ENCODE measurements at regions not wholly inside any gene's neighbourhood (a gene's known extent, or its start where the extent isn't known, plus 50 kb on each side); places are given as distances from the start of the nearest gene placed in this dataset.

GRCh38 chr6:14450578-14450977 is 333.0 kb downstream of the CD83 start:
- no peak for TF ChIP-seq POLR2A (IDR thresholded peaks at IDR 0.05; ENCODE audit: low read length)
- no peak for DNase-seq

- DNase-seq: peak; percentile 8 to 54
- TF ChIP-seq POLR2A (IDR thresholded peaks at IDR 0.05; ENCODE audit: low read length) (no peak), GATA1 (IDR thresholded peaks at IDR 0.05; ENCODE audit: low read depth, low read length) (no peak)
These were observed 334.2 kb downstream of the CD83 start for GRCh38 chr6:14451594-14452374.

DNA sequence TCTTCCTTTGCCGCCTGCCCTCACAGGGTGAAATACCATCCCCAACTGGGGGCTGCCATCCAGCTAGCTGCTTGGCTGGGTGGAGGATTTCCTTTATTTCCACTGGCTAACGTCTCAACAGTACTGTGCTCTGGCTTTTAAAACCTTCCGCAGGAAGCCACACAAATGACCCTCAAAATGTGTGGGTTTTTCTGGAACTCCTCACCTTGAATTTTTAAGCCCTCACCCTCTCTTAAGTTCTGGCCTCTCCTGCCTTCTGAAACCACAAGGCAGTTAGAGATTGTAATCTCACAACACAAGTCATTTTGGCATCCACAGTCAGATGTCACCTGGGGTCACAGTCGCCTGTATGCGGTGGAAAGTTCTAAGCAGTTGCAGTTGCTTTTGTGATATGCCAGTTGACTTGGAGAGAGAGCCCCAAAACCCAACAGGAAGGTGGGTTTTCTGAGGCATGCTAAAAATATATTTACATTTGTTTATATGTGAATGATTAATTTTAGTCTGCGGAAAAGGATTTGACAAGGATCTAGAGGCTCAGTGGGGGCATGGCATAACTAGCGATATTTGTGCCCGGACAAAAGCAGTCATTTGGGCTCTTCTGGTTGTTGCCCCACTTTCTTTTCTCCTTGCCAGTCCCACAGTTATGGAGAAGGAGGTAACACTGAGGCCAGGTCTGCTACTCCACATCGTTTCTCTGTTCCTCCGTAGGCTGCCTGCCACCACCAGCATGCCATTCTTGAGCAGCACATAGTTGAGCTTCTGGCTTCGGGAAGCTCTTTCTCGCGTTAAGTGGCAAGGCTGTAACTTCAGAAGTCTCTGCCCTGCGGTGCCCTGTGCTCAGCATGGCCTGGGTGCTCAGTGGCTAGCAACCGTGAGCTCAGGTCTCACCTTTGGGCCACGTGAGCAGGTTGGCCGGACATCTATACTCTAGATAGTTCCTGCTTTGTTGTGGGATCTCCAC is 335.3 kb downstream of the CD83 start:
- peak; percentile 72 to 87 for DNase-seq
- no peak for TF ChIP-seq POLR2A (IDR thresholded peaks at IDR 0.05; ENCODE audit: low read length)
- TF ChIP-seq GATA1 (IDR thresholded peaks at IDR 0.05; ENCODE audit: low read depth, low read length): no peak

GRCh38 chr6:14453712-14454472 is 336.3 kb downstream of the CD83 start:
- peak in 1 of 2 experiments; percentile 28 for DNase-seq
- TF ChIP-seq GATA1 (IDR thresholded peaks at IDR 0.05; ENCODE audit: low read depth, low read length) (no peak), POLR2A (IDR thresholded peaks at IDR 0.05; ENCODE audit: low read length) (no peak)

DNA sequence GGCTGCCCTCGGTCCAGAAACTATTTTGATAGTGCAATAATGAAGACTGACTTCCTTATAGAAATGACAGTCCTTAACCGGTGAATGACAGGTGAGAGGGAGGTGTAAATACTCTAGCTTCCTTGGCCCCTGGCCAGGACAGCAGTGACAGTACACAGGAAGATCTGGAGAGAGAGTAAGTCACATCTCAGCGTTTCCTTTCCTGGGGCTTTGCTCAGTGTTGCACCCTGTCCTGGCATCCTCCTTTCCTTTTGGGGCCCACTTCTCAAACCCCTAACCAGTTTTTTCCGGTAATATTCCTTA is 336.9 kb downstream of the CD83 start:
- no peak for DNase-seq
- TF ChIP-seq POLR2A (IDR thresholded peaks at IDR 0.05; ENCODE audit: low read length) (no peak), GATA1 (IDR thresholded peaks at IDR 0.05; ENCODE audit: low read depth, low read length) (no peak)

DNA sequence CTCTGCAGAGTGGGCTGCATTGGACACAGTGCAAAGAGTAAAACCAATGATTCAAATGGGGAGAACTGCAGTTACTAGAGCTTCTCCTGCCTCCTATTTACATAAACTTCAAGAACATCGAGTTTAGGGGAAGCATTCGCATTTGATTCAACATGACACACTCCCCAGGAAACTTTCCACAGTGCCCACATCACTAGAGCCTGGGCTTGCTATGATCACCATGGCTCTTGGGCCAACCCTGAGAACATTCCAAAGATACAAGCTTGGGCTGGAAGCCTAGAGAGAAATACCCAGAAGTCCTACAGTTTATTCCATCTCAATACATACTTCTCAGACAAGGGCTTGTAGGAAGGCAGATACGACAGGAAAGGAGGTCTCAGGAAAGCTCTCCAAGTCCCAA is 337.9 kb downstream of the CD83 start:
- no peak for TF ChIP-seq POLR2A (IDR thresholded peaks at IDR 0.05; ENCODE audit: low read length)
- TF ChIP-seq GATA1 (IDR thresholded peaks at IDR 0.05; ENCODE audit: low read depth, low read length): no peak
- DNase-seq: no peak

GRCh38 chr6:14455876-14456648 is 338.5 kb downstream of the CD83 start:
- DNase-seq: no peak
- TF ChIP-seq GATA1 (IDR thresholded peaks at IDR 0.05; ENCODE audit: low read depth, low read length): no peak
- no peak for TF ChIP-seq POLR2A (IDR thresholded peaks at IDR 0.05; ENCODE audit: low read length)

GRCh38 chr6:14456941-14457340 is 339.4 kb downstream of the CD83 start:
- no peak for DNase-seq
- TF ChIP-seq POLR2A (IDR thresholded peaks at IDR 0.05; ENCODE audit: low read length): no peak
- no peak for TF ChIP-seq GATA1 (IDR thresholded peaks at IDR 0.05; ENCODE audit: low read depth, low read length)

DNA sequence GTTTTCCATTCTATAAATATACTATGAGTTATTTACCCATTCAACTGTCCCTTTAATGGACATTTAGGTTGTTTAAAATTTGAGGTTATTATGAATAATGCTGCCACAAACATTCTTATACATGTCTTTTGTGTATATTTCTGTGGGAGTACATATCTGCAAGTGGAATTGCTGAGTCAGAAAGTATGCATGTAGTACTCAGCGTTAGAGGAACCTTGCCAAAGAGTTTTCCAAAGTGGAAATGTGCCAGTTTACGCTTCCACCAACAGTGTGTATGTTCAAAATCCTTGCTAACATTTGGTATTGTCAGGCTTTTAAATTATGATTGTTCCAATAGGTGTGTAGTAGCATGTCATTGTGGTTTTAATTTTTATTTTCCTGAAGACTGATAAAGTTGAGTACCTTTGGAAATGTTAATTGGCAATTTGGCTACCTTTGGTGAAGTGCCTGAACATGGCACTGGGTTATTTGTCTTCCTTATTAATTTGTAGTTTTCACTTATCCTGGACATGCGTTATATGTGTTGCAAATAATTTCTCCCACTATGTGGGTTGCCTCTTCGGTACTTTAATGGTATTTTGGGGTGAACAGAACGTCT is 341.2 kb downstream of the CD83 start:
- TF ChIP-seq GATA1 (IDR thresholded peaks at IDR 0.05; ENCODE audit: low read depth, low read length) (no peak), POLR2A (IDR thresholded peaks at IDR 0.05; ENCODE audit: low read length) (no peak)
- no peak for DNase-seq

DNA sequence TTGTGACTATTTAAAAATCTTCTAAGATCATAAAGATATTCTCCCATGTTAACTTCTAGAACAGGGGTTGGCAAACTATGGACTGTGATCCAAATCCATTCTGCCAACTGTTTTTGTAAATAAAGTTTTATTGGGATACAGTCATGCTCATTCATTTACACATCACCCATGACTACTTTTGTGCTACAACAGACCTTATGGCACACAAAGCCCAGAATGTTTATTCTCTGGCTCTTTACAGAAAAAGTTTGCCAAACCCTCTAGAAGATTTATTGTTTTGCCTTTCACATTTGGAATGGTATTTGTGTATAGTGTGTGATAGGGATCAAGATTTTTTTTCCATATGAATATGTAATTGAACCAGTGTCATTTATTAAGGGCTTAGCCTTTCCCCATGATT is 341.7 kb downstream of the CD83 start:
- no peak for DNase-seq
- TF ChIP-seq POLR2A (IDR thresholded peaks at IDR 0.05; ENCODE audit: low read length) (no peak), GATA1 (IDR thresholded peaks at IDR 0.05; ENCODE audit: low read depth, low read length) (no peak)

DNA sequence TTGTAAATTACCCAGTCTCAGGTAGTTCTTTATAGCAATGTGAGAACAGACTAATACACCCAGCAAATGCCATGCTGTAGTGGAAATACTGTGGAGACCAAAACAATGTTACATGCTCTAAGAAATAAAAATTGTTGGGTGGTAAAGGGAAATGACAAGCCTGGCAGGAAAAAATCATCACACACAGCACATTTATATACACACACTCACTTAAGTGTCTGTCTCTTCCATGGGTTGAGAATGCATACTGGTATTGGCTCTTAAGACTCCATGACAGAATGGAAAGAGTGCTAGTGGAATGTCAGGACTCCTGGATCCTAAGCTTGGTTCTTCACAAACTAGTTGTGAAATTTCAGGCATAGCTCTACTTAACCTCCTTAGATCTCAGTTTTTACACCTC is 343.0 kb downstream of the CD83 start:
- no peak for TF ChIP-seq POLR2A (IDR thresholded peaks at IDR 0.05; ENCODE audit: low read length)
- no peak for TF ChIP-seq GATA1 (IDR thresholded peaks at IDR 0.05; ENCODE audit: low read depth, low read length)
- no peak for DNase-seq

GRCh38 chr6:14462135-14462534 is 344.6 kb downstream of the CD83 start:
- DNase-seq: no peak

DNA sequence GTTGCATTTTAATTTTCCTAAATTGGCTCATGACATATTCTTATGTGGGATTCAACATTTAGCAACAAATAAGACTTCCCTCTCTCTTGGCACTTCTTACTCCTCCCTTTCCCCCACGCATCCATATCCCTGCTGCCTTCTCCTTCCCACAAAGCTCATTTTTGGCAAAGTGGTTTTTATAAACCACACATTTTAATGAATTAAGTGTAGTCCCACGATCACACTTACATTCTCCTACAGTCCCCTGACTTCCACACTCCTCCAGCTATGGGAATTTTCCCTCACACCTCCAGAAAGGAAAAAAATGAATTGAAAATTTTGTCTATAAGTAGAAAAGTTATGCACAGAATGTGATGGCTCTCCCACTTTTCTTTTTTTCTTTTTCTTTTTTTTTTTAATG is 345.0 kb downstream of the CD83 start:
- TF ChIP-seq GATA1 (IDR thresholded peaks at IDR 0.05; ENCODE audit: low read depth, low read length): no peak
- no peak for TF ChIP-seq POLR2A (IDR thresholded peaks at IDR 0.05; ENCODE audit: low read length)

More at GRCh38 chr6:14462135-14462534, 344.6 kb downstream of the CD83 start:
- TF ChIP-seq POLR2A (IDR thresholded peaks at IDR 0.05; ENCODE audit: low read length) (no peak), GATA1 (IDR thresholded peaks at IDR 0.05; ENCODE audit: low read depth, low read length) (no peak)

More for the DNA sequence above, 345.0 kb downstream of the CD83 start:
- no peak for DNase-seq

All from erythroblast (primary cell).